ENCODE measurements at regions not wholly inside any gene's neighbourhood (a gene's known extent, or its start where the extent isn't known, plus 50 kb on each side); places are given as distances from the start of the nearest gene placed in this dataset.

- DNase-seq (ENCODE audit: low read depth): no peak
- H3K4me3 ChIP-seq (ENCODE audit: control insufficient read depth, low read depth, low read length): no peak overlapping the region
- no peak for TF ChIP-seq CTCF (conservative IDR thresholded peaks at IDR 0.05; ENCODE audit: control insufficient read depth, insufficient read depth, low read depth, low read length)
These were observed 320.2 kb downstream of the MAFB start for GRCh38 chr20:40368876-40369275.

- no peak for TF ChIP-seq CTCF (conservative IDR thresholded peaks at IDR 0.05; ENCODE audit: control insufficient read depth, insufficient read depth, low read depth, low read length)
- DNase-seq (ENCODE audit: low read depth): no peak
- no peak overlapping the region for H3K4me3 ChIP-seq (ENCODE audit: control insufficient read depth, low read depth, low read length)
These were observed 327.1 kb downstream of the MAFB start for GRCh38 chr20:40361916-40362315.

- H3K4me3 ChIP-seq (ENCODE audit: control insufficient read depth, low read depth, low read length): no peak overlapping the region
- no peak for TF ChIP-seq CTCF (conservative IDR thresholded peaks at IDR 0.05; ENCODE audit: control insufficient read depth, insufficient read depth, low read depth, low read length)
- no peak for DNase-seq (ENCODE audit: low read depth)
These were observed 329.7 kb downstream of the MAFB start for GRCh38 chr20:40359131-40359912.

- H3K4me3 ChIP-seq (ENCODE audit: control insufficient read depth, low read depth, low read length): no peak overlapping the region
- no peak for DNase-seq (ENCODE audit: low read depth)
- TF ChIP-seq CTCF (conservative IDR thresholded peaks at IDR 0.05; ENCODE audit: control insufficient read depth, insufficient read depth, low read depth, low read length): no peak
These were observed 334.2 kb downstream of the MAFB start for GRCh38 chr20:40354880-40355279.

GRCh38 chr20:40343390-40343789 lies 345.6 kb downstream of the MAFB start:
- H3K4me3 ChIP-seq (ENCODE audit: control insufficient read depth, low read depth, low read length): no peak overlapping the region
- DNase-seq (ENCODE audit: low read depth): no peak
- no peak for TF ChIP-seq CTCF (conservative IDR thresholded peaks at IDR 0.05; ENCODE audit: control insufficient read depth, insufficient read depth, low read depth, low read length)

- no peak for TF ChIP-seq CTCF (conservative IDR thresholded peaks at IDR 0.05; ENCODE audit: control insufficient read depth, insufficient read depth, low read depth, low read length)
- no peak overlapping the region for H3K4me3 ChIP-seq (ENCODE audit: control insufficient read depth, low read depth, low read length)
- DNase-seq (ENCODE audit: low read depth): no peak
These were observed 347.5 kb downstream of the MAFB start for GRCh38 chr20:40341561-40341960.
